Mucosa of rectum (tissue), 2 donors: ENCODE measurements at regions not wholly inside any gene's neighbourhood (a gene's known extent, or its start where the extent isn't known, plus 50 kb on each side); places are given as distances from the start of the nearest gene placed in this dataset.

Experiments
- H3K27ac ChIP-seq, 2 donors: one replicate each; pipeline ENCODE4 v1.7.0; 2013; ENCODE audit warnings: inconsistent platforms in 2 of 2, low read depth in 2 of 2, low read length in 2 of 2
- H3K27me3 ChIP-seq, 2 donors: one replicate each; pipeline ENCODE4 v1.7.0; 2013; ENCODE audit warnings: low read length in 2 of 2; ENCODE audit not compliant: control insufficient read depth in 2 of 2, insufficient read depth in 2 of 2
- H3K36me3 ChIP-seq, 2 donors: one replicate each; pipeline ENCODE4 v1.7.0; 2013; ENCODE audit warnings: low read length in 2 of 2; ENCODE audit not compliant: control insufficient read depth in 2 of 2, insufficient read depth in 2 of 2
- H3K4me1 ChIP-seq, 2 donors: one replicate each; pipeline ENCODE4 v1.7.0; 2013; ENCODE audit warnings: low read length in 2 of 2, mild to moderate bottlenecking in 1 of 2; ENCODE audit not compliant: control insufficient read depth in 2 of 2, insufficient read depth in 2 of 2
- H3K4me3 ChIP-seq, 2 donors: one replicate each; pipeline ENCODE4 v1.7.0; 2013; ENCODE audit warnings: low read length in 2 of 2
- H3K9ac ChIP-seq, 2 donors: one replicate each; pipeline ENCODE4 v1.7.0; 2013; ENCODE audit warnings: low read length in 2 of 2, low read depth in 1 of 2, mild to moderate bottlenecking in 1 of 2
- H3K9me3 ChIP-seq, 2 donors: one replicate each; pipeline ENCODE4 v1.7.0; 2013; ENCODE audit warnings: low read length in 2 of 2; ENCODE audit not compliant: control insufficient read depth in 2 of 2
- donor health status: healthy.
- donor health status: Normal muscosa, but diverticular disease.

- Histone ChIP-seq H3K9ac (no peak overlapping the region), H3K4me3 (no peak overlapping the region), H3K36me3 (no peaks in the 10 kb centered on the region), H3K27me3 (no peaks in the 10 kb centered on the region), H3K4me1 (no peaks in the 10 kb centered on the region), H3K27ac (no peak overlapping the region), H3K9me3 (no peaks in the 10 kb centered on the region)
Observed at GRCh38 chr2:19649785-19650380, 251.9 kb downstream of the TTC32 start.

- Histone ChIP-seq H3K4me1 (no peaks in the 10 kb centered on the region), H3K9ac (no peak overlapping the region), H3K36me3 (no peaks in the 10 kb centered on the region), H3K4me3 (no peak overlapping the region), H3K27ac (no peak overlapping the region), H3K9me3 (no peaks in the 10 kb centered on the region), H3K27me3 (no peaks in the 10 kb centered on the region)
Observed at GRCh38 chr2:19649142-19649541, 252.6 kb downstream of the TTC32 start.

- Histone ChIP-seq H3K4me3 (no peak overlapping the region), H3K36me3 (no peaks in the 10 kb centered on the region), H3K9ac (no peak overlapping the region), H3K27ac (no peak overlapping the region), H3K4me1 (no peaks in the 10 kb centered on the region), H3K9me3 (no peaks in the 10 kb centered on the region), H3K27me3 (no peaks in the 10 kb centered on the region)
Observed at GRCh38 chr2:19648583-19648982, 253.2 kb downstream of the TTC32 start.

- Histone ChIP-seq H3K4me1 (no peaks in the 10 kb centered on the region), H3K27ac (no peak overlapping the region), H3K36me3 (no peaks in the 10 kb centered on the region), H3K9ac (no peak overlapping the region), H3K27me3 (no peaks in the 10 kb centered on the region), H3K9me3 (no peaks in the 10 kb centered on the region), H3K4me3 (no peak overlapping the region)
Observed at GRCh38 chr2:19646987-19647386, 254.8 kb downstream of the TTC32 start.

GRCh38 chr2:19644763-19645162 is 257.0 kb downstream of the TTC32 start:
- no peaks in the 10 kb centered on the region for H3K36me3 ChIP-seq
- no peaks in the 10 kb centered on the region for H3K9me3 ChIP-seq
- H3K4me3 ChIP-seq: no peak overlapping the region
- H3K27me3 ChIP-seq: no peaks in the 10 kb centered on the region
- H3K27ac ChIP-seq: no peak overlapping the region
- no peak overlapping the region for H3K9ac ChIP-seq
- no peaks in the 10 kb centered on the region for H3K4me1 ChIP-seq

- H3K27me3 ChIP-seq: no peaks in the 10 kb centered on the region
Observed at GRCh38 chr2:19643117-19643518, 258.7 kb downstream of the TTC32 start.

GRCh38 chr2:19642501-19642900 is 259.3 kb downstream of the TTC32 start:
- Histone ChIP-seq H3K9ac (no peak overlapping the region), H3K36me3 (no peaks in the 10 kb centered on the region), H3K9me3 (no peaks in the 10 kb centered on the region), H3K27ac (no peak overlapping the region), H3K4me1 (no peaks in the 10 kb centered on the region), H3K27me3 (no peaks in the 10 kb centered on the region), H3K4me3 (no peak overlapping the region)

More at GRCh38 chr2:19643117-19643518, 258.7 kb downstream of the TTC32 start:
- H3K27ac ChIP-seq: no peak overlapping the region
- no peaks in the 10 kb centered on the region for H3K4me1 ChIP-seq
- no peaks in the 10 kb centered on the region for H3K36me3 ChIP-seq
- H3K4me3 ChIP-seq: peak overlapping the region in 1 of 2 donors; percentile 2
- no peak overlapping the region for H3K9ac ChIP-seq
- H3K9me3 ChIP-seq: no peaks in the 10 kb centered on the region

- H3K36me3 ChIP-seq: no peaks in the 10 kb centered on the region
- no peaks in the 10 kb centered on the region for H3K9me3 ChIP-seq
- H3K27me3 ChIP-seq: no peaks in the 10 kb centered on the region
- H3K4me1 ChIP-seq: no peaks in the 10 kb centered on the region
- no peak overlapping the region for H3K4me3 ChIP-seq
- no peak overlapping the region for H3K27ac ChIP-seq
- no peak overlapping the region for H3K9ac ChIP-seq
Observed at GRCh38 chr2:19635951-19636510, 265.8 kb downstream of the TTC32 start.

GRCh38 chr2:19632403-19632991 is 269.3 kb downstream of the TTC32 start:
- Histone ChIP-seq H3K4me3 (no peak overlapping the region), H3K36me3 (no peaks in the 10 kb centered on the region), H3K9me3 (no peaks in the 10 kb centered on the region), H3K27me3 (no peaks in the 10 kb centered on the region), H3K27ac (no peak overlapping the region), H3K9ac (no peak overlapping the region), H3K4me1 (no peaks in the 10 kb centered on the region)

- Histone ChIP-seq H3K9ac (no peak overlapping the region), H3K27me3 (no peaks in the 10 kb centered on the region), H3K4me3 (no peak overlapping the region), H3K27ac (no peak overlapping the region), H3K9me3 (no peaks in the 10 kb centered on the region), H3K4me1 (no peaks in the 10 kb centered on the region), H3K36me3 (no peaks in the 10 kb centered on the region)
Observed at GRCh38 chr2:19631871-19632270, 269.9 kb downstream of the TTC32 start.
